ENCODE measurements at regions not wholly inside any gene's neighbourhood (a gene's known extent, or its start where the extent isn't known, plus 50 kb on each side); places are given as distances from the start of the nearest gene placed in this dataset.

DNA sequence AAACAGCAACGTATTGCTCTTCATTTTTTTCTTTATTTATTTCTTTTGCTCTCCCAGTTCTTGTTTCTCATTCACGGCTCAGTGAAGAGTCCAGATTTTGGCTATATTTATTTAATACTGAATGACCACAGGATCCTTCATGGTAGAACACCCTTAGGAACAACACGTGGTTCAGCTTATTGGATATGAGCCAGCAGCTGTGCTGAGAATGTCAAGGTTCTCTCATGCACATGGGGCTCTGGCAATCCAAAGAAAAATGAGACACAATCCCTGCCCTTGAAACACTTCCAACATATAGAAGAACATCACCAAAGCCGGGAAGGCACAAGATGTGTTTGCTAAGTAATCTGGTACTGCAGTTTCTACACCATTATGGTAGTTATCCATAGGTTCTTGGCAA, 852.9 kb downstream of the SORCS1 start:
- TF ChIP-seq, protein P1, sequence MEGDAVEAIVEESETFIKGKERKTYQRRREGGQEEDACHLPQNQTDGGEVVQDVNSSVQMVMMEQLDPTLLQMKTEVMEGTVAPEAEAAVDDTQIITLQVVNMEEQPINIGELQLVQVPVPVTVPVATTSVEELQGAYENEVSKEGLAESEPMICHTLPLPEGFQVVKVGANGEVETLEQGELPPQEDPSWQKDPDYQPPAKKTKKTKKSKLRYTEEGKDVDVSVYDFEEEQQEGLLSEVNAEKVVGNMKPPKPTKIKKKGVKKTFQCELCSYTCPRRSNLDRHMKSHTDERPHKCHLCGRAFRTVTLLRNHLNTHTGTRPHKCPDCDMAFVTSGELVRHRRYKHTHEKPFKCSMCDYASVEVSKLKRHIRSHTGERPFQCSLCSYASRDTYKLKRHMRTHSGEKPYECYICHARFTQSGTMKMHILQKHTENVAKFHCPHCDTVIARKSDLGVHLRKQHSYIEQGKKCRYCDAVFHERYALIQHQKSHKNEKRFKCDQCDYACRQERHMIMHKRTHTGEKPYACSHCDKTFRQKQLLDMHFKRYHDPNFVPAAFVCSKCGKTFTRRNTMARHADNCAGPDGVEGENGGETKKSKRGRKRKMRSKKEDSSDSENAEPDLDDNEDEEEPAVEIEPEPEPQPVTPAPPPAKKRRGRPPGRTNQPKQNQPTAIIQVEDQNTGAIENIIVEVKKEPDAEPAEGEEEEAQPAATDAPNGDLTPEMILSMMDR (optimal IDR thresholded peaks at IDR 0.05 in 1 of 3, IDR thresholded peaks at IDR 0.05 in 1 of 3, conservative IDR thresholded peaks at IDR 0.05 in 1 of 3; ENCODE audit: extremely low read depth in 1 of 3, insufficient read depth in 2 of 3, low read length in 3 of 3) = no peak
- TF ChIP-seq EZH2 (IDR thresholded peaks at IDR 0.05; ENCODE audit: low read length) = no peak

All from keratinocyte (primary cell).